ENCODE measurements at regions not wholly inside any gene's neighbourhood (a gene's known extent, or its start where the extent isn't known, plus 50 kb on each side); places are given as distances from the start of the nearest gene placed in this dataset.

- no peak overlapping the region for H3K4me3 ChIP-seq (ENCODE audit: control insufficient read depth, low read depth, low read length)
- no peak for TF ChIP-seq CTCF (conservative IDR thresholded peaks at IDR 0.05; ENCODE audit: control insufficient read depth, insufficient read depth, low read depth, low read length)
Measured at GRCh38 chr6:108766886-108767285, 81.3 kb upstream of the ARMC2 start.

GRCh38 chr6:108767418-108768165 is 80.6 kb upstream of the ARMC2 start:
- no peak for DNase-seq (ENCODE audit: low read depth)
- no peak for TF ChIP-seq CTCF (conservative IDR thresholded peaks at IDR 0.05; ENCODE audit: control insufficient read depth, insufficient read depth, low read depth, low read length)
- no peak overlapping the region for H3K4me3 ChIP-seq (ENCODE audit: control insufficient read depth, low read depth, low read length)

More at GRCh38 chr6:108766886-108767285, 81.3 kb upstream of the ARMC2 start:
- no peak for DNase-seq (ENCODE audit: low read depth)

GRCh38 chr6:108768166-108768555 is 80.1 kb upstream of the ARMC2 start:
- no peak overlapping the region for H3K4me3 ChIP-seq (ENCODE audit: control insufficient read depth, low read depth, low read length)
- TF ChIP-seq CTCF (conservative IDR thresholded peaks at IDR 0.05; ENCODE audit: control insufficient read depth, insufficient read depth, low read depth, low read length), result no peak
- DNase-seq (ENCODE audit: low read depth), result no peak

- TF ChIP-seq CTCF (conservative IDR thresholded peaks at IDR 0.05; ENCODE audit: control insufficient read depth, insufficient read depth, low read depth, low read length), result no peak
- DNase-seq (ENCODE audit: low read depth), result no peak
Measured at GRCh38 chr6:108768792-108769524, 79.3 kb upstream of the ARMC2 start.

GRCh38 chr6:108771421-108771820 is 76.8 kb upstream of the ARMC2 start:
- no peak for TF ChIP-seq CTCF (conservative IDR thresholded peaks at IDR 0.05; ENCODE audit: control insufficient read depth, insufficient read depth, low read depth, low read length)
- no peak overlapping the region for H3K4me3 ChIP-seq (ENCODE audit: control insufficient read depth, low read depth, low read length)
- peak; percentile 72 for DNase-seq (ENCODE audit: low read depth)

More at GRCh38 chr6:108768792-108769524, 79.3 kb upstream of the ARMC2 start:
- no peak overlapping the region for H3K4me3 ChIP-seq (ENCODE audit: control insufficient read depth, low read depth, low read length)

- DNase-seq (ENCODE audit: low read depth), result no peak
- TF ChIP-seq CTCF (conservative IDR thresholded peaks at IDR 0.05; ENCODE audit: control insufficient read depth, insufficient read depth, low read depth, low read length), result no peak
- H3K4me3 ChIP-seq (ENCODE audit: control insufficient read depth, low read depth, low read length), result no peak overlapping the region
Measured at GRCh38 chr6:108774555-108774954, 73.7 kb upstream of the ARMC2 start.

All from fibroblast of mammary gland (primary cell).